Mesodermal cell (in vitro differentiated cells): ENCODE measurements at regions not wholly inside any gene's neighbourhood (a gene's known extent, or its start where the extent isn't known, plus 50 kb on each side); places are given as distances from the start of the nearest gene placed in this dataset.

Experiments used
- H3K27ac ChIP-seq: 2 replicates; pipeline ENCODE4 v1.7.0; 2013; ENCODE audit warnings: mild to moderate bottlenecking, low read depth, low read length, moderate library complexity; ENCODE audit not compliant: severe bottlenecking
- H3K36me3 ChIP-seq: 2 replicates; pipeline ENCODE4 v1.7.1; 2013; ENCODE audit warnings: mild to moderate bottlenecking, low read length, moderate library complexity; ENCODE audit not compliant: control insufficient read depth, insufficient read depth
- H3K4me1 ChIP-seq: one replicate; pipeline ENCODE4 v1.7.1; 2013; ENCODE audit warnings: mild to moderate bottlenecking, low read length; ENCODE audit not compliant: insufficient read depth, control insufficient read depth, poor library complexity, severe bottlenecking
- H3K4me3 ChIP-seq: 2 replicates; pipeline ENCODE4 v1.7.0; 2013; ENCODE audit warnings: low read length, control low read depth, mild to moderate bottlenecking; ENCODE audit not compliant: insufficient read depth, poor library complexity, severe bottlenecking; ENCODE audit errors: extremely low read depth
- H3K9me3 ChIP-seq: 2 replicates; pipeline ENCODE4 v1.7.1; 2013; ENCODE audit warnings: mild to moderate bottlenecking, low read length, moderate library complexity; ENCODE audit not compliant: control insufficient read depth
- WGBS, 2 experiments: methylation state at CpG; one replicate each; pipeline ENCODE4 v1.1.5; 2013; ENCODE audit warnings: missing lambda C conversion rate in 2 of 2; ENCODE audit not compliant: insufficient coverage in 2 of 2; 5-methylcytosine and 5-hydroxymethylcytosine counted together

GRCh38 chr12:126685636-126686035 is 1581.3 kb upstream of the TMEM132C start:
- Histone ChIP-seq H3K4me1 (no peaks in the 10 kb centered on the region), H3K9me3 (no peaks in the 10 kb centered on the region), H3K4me3 (no peak overlapping the region), H3K27ac (no peak overlapping the region), H3K36me3 (no peaks in the 10 kb centered on the region)
- WGBS, 2 experiments = 38 to 50% methylated on average over 1 of the region's 1 CpG

- H3K36me3 ChIP-seq = no peaks in the 10 kb centered on the region
- 90 to 97% methylated on average over 4 of the region's 4 CpGs for WGBS, 2 experiments
- no peak overlapping the region for H3K4me3 ChIP-seq
- H3K27ac ChIP-seq = no peak overlapping the region
- no peaks in the 10 kb centered on the region for H3K9me3 ChIP-seq
- H3K4me1 ChIP-seq = no peaks in the 10 kb centered on the region
These were observed 1578.4 kb upstream of the TMEM132C start for GRCh38 chr12:126688556-126688955.

- no peak overlapping the region for H3K27ac ChIP-seq
- H3K36me3 ChIP-seq = no peaks in the 10 kb centered on the region
- WGBS, 2 experiments = 77 to 94% methylated on average over 2 of the region's 3 CpGs
- H3K4me1 ChIP-seq = no peaks in the 10 kb centered on the region
- no peak overlapping the region for H3K4me3 ChIP-seq
- H3K9me3 ChIP-seq = no peaks in the 10 kb centered on the region
These were observed 1566.9 kb upstream of the TMEM132C start for GRCh38 chr12:126700096-126700495.

GRCh38 chr12:126704609-126705008 is 1562.4 kb upstream of the TMEM132C start:
- WGBS, 2 experiments = 68 to 79% methylated on average over 3 to 4 of the region's 4 CpGs
- no peak overlapping the region for H3K4me3 ChIP-seq

GRCh38 chr12:126706300-126706699 is 1560.7 kb upstream of the TMEM132C start:
- H3K4me3 ChIP-seq = no peak overlapping the region
- H3K4me1 ChIP-seq = no peaks in the 10 kb centered on the region
- 80 to 85% methylated on average over 1 of the region's 4 CpGs for WGBS, 2 experiments
- no peak overlapping the region for H3K27ac ChIP-seq
- H3K9me3 ChIP-seq = no peaks in the 10 kb centered on the region
- no peaks in the 10 kb centered on the region for H3K36me3 ChIP-seq

More at GRCh38 chr12:126704609-126705008, 1562.4 kb upstream of the TMEM132C start:
- Histone ChIP-seq H3K36me3 (no peaks in the 10 kb centered on the region), H3K27ac (no peak overlapping the region), H3K9me3 (no peaks in the 10 kb centered on the region), H3K4me1 (no peaks in the 10 kb centered on the region)

GRCh38 chr12:126708492-126708896 is 1558.5 kb upstream of the TMEM132C start:
- WGBS, 2 experiments = 83 to 88% methylated on average over 1 to 2 of the region's 3 CpGs
- H3K9me3 ChIP-seq = no peaks in the 10 kb centered on the region

GRCh38 chr12:126718365-126718764 is 1548.6 kb upstream of the TMEM132C start:
- Histone ChIP-seq H3K4me3 (no peak overlapping the region), H3K9me3 (no peaks in the 10 kb centered on the region), H3K27ac (no peak overlapping the region), H3K36me3 (no peaks in the 10 kb centered on the region), H3K4me1 (no peaks in the 10 kb centered on the region)

More at GRCh38 chr12:126708492-126708896, 1558.5 kb upstream of the TMEM132C start:
- no peaks in the 10 kb centered on the region for H3K36me3 ChIP-seq
- no peaks in the 10 kb centered on the region for H3K4me1 ChIP-seq
- no peak overlapping the region for H3K4me3 ChIP-seq
- H3K27ac ChIP-seq = peak overlapping the region; percentile 62

GRCh38 chr12:126719912-126720705 is 1546.9 kb upstream of the TMEM132C start:
- H3K27ac ChIP-seq = peak overlapping the region; percentile 36
- WGBS, 2 experiments = 74 to 82% methylated on average over 5 of the region's 5 CpGs

GRCh38 chr12:126726481-126727217 is 1540.3 kb upstream of the TMEM132C start:
- no peak overlapping the region for H3K4me3 ChIP-seq
- 5 to 12% methylated on average over 20 to 30 of the region's 69 CpGs for WGBS, 2 experiments

More at GRCh38 chr12:126719912-126720705, 1546.9 kb upstream of the TMEM132C start:
- H3K9me3 ChIP-seq = no peaks in the 10 kb centered on the region
- H3K4me1 ChIP-seq = no peaks in the 10 kb centered on the region
- no peak overlapping the region for H3K4me3 ChIP-seq
- H3K36me3 ChIP-seq = no peaks in the 10 kb centered on the region

GRCh38 chr12:126727218-126728075 is 1539.5 kb upstream of the TMEM132C start:
- no peak overlapping the region for H3K4me3 ChIP-seq
- 4 to 8% methylated on average over 27 to 37 of the region's 44 CpGs for WGBS, 2 experiments
- H3K9me3 ChIP-seq = no peaks in the 10 kb centered on the region

More at GRCh38 chr12:126726481-126727217, 1540.3 kb upstream of the TMEM132C start:
- H3K4me1 ChIP-seq = no peaks in the 10 kb centered on the region
- no peaks in the 10 kb centered on the region for H3K36me3 ChIP-seq
- H3K9me3 ChIP-seq = no peaks in the 10 kb centered on the region
- no peak overlapping the region for H3K27ac ChIP-seq

More at GRCh38 chr12:126727218-126728075, 1539.5 kb upstream of the TMEM132C start:
- Histone ChIP-seq H3K4me1 (no peaks in the 10 kb centered on the region), H3K36me3 (no peaks in the 10 kb centered on the region), H3K27ac (no peak overlapping the region)
